ENCODE measurements at regions not wholly inside any gene's neighbourhood (a gene's known extent, or its start where the extent isn't known, plus 50 kb on each side); places are given as distances from the start of the nearest gene placed in this dataset.

- TF ChIP-seq CHD7 (IDR thresholded peaks at IDR 0.05; ENCODE audit: insufficient replicate concordance, low read length): peak; percentile 21
- TF ChIP-seq SP1 (IDR thresholded peaks at IDR 0.05; ENCODE audit: low read depth, low read length): no peak
Measured at GRCh38 chr13:99724633-99725517, 223.6 kb downstream of the TM9SF2 start (continued).

Data from H1 (cell line).